ENCODE measurements at regions not wholly inside any gene's neighbourhood (a gene's known extent, or its start where the extent isn't known, plus 50 kb on each side); places are given as distances from the start of the nearest gene placed in this dataset.

GRCh38 chr1:38662126-38662525 lies 197.4 kb downstream of the RRAGC start:
- TF ChIP-seq CTCF (IDR thresholded peaks at IDR 0.05) (no peak), POLR2A (IDR thresholded peaks at IDR 0.05) (no peak), EP300 (IDR thresholded peaks at IDR 0.05) (no peak)
